ENCODE measurements at regions not wholly inside any gene's neighbourhood (a gene's known extent, or its start where the extent isn't known, plus 50 kb on each side); places are given as distances from the start of the nearest gene placed in this dataset.

DNA sequence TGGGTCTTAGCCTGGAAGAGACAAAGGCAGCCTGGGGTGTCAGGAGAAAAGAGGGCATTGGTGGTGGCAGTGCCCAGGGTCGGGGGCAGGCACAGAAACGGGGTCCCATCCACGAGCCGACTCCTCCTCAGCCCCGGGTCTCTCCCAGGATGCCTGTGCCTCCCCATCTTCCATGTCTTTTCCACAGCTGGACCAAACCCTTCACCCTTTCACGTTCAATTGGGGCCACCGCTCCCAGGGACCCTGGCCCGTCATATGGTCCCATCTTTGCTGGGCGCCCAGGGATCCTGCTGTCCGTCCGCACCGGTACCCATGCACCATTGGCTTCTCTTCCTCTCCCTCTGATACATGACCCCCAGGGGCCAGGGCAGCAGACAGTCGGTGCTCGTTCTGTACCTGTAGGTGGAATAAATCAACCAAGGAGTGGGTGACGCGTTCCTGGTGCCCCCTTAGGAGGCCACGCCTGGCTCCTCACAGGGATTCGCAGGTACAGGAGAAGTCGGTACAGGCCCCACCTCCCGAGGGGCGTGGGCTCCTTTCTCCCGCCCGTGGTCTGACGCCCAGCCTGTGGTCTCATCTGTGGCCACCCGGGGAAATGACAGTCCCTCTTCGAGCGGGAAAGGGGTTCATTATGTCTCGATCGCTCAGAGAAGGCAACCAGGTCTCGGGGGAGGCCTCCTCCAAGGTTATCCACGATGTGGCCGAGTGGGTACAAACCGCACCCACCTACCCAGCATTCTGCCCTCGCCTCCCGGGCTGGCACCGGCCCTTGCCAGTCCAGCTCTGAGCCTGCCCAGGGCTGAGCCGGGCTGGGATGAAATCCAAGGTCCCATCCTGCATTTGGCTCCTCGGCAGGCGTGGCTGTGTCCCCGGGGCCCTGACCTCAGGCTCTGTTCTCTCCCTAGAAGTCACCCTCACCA, 1493.6 kb downstream of the BRD1 start:
- Histone ChIP-seq H4K20me1 (ENCODE audit: insufficient read depth, low read length, poor library complexity, severe bottlenecking) (no peaks in the 10 kb centered on the region), H3K27me3 (ENCODE audit: insufficient read depth, low read length, poor library complexity, severe bottlenecking) (no peaks in the 10 kb centered on the region), H3K9me2 (replicated peaks; ENCODE audit: low read depth, low read length) (no peaks in the 10 kb centered on the region), H3K9me3 (ENCODE audit: insufficient read depth, low read depth, low read length) (peaks cover 22% of the 10 kb centered on the region; the same call in 1 of the 2 replicates), H3K4me2 (ENCODE audit: low read depth, low read length, poor library complexity, severe bottlenecking) (no peak overlapping the region), H3K4me1 (ENCODE audit: insufficient read depth, low read length, poor library complexity, severe bottlenecking) (no peaks in the 10 kb centered on the region), H3K4me3 (ENCODE audit: low read length, poor library complexity, severe bottlenecking) (no peak overlapping the region), H3K9ac (ENCODE audit: low read depth, low read length, poor library complexity, severe bottlenecking) (no peak overlapping the region), H2AFZ (ENCODE audit: low read length) (no peak overlapping the region), H3K79me2 (ENCODE audit: insufficient read depth, low read length) (no peaks in the 10 kb centered on the region), H3K36me3 (ENCODE audit: insufficient read depth, low read length) (no peaks in the 10 kb centered on the region), H3F3A (ENCODE audit: low read depth) (no peaks in the 10 kb centered on the region)
- TF ChIP-seq, protein P1, sequence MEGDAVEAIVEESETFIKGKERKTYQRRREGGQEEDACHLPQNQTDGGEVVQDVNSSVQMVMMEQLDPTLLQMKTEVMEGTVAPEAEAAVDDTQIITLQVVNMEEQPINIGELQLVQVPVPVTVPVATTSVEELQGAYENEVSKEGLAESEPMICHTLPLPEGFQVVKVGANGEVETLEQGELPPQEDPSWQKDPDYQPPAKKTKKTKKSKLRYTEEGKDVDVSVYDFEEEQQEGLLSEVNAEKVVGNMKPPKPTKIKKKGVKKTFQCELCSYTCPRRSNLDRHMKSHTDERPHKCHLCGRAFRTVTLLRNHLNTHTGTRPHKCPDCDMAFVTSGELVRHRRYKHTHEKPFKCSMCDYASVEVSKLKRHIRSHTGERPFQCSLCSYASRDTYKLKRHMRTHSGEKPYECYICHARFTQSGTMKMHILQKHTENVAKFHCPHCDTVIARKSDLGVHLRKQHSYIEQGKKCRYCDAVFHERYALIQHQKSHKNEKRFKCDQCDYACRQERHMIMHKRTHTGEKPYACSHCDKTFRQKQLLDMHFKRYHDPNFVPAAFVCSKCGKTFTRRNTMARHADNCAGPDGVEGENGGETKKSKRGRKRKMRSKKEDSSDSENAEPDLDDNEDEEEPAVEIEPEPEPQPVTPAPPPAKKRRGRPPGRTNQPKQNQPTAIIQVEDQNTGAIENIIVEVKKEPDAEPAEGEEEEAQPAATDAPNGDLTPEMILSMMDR (conservative IDR thresholded peaks at IDR 0.05; ENCODE audit: low read length): no peak
- no peak for TF ChIP-seq EZH2phosphoT487 (IDR thresholded peaks at IDR 0.05; ENCODE audit: borderline replicate concordance)

DNA sequence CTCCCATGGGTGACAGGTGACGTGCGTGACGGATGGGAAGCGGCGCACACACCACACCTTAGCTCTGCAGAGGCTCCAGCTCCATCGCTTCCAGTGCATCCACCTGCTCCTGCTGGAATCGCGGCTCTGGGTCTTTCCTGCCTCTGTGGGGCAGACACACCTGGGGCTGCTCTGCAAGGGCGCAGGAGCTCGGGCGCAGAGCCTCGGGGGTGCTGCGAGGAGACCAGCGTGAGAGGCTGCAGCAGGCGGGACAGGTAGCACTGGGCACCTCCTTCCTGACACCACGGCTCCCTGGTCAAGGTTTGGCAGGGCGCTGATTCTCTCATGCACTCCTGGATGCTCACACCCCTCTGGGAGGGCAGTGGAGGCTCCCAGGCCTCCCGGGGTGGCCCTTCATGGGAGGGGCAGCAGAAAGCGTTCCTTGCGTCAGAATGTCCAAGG, 1494.3 kb downstream of the BRD1 start:
- Histone ChIP-seq H3F3A (ENCODE audit: low read depth) (no peaks in the 10 kb centered on the region), H3K4me2 (ENCODE audit: low read depth, low read length, poor library complexity, severe bottlenecking) (no peak overlapping the region), H2AFZ (ENCODE audit: low read length) (no peak overlapping the region), H3K4me1 (ENCODE audit: insufficient read depth, low read length, poor library complexity, severe bottlenecking) (no peaks in the 10 kb centered on the region), H3K79me2 (ENCODE audit: insufficient read depth, low read length) (no peaks in the 10 kb centered on the region), H3K9ac (ENCODE audit: low read depth, low read length, poor library complexity, severe bottlenecking) (no peak overlapping the region), H3K9me2 (replicated peaks; ENCODE audit: low read depth, low read length) (no peaks in the 10 kb centered on the region), H3K4me3 (ENCODE audit: low read length, poor library complexity, severe bottlenecking) (no peak overlapping the region), H3K27me3 (ENCODE audit: insufficient read depth, low read length, poor library complexity, severe bottlenecking) (no peaks in the 10 kb centered on the region), H3K9me3 (ENCODE audit: insufficient read depth, low read depth, low read length) (peaks cover 24% of the 10 kb centered on the region; the same call in 1 of the 2 replicates), H4K20me1 (ENCODE audit: insufficient read depth, low read length, poor library complexity, severe bottlenecking) (no peaks in the 10 kb centered on the region), H3K36me3 (ENCODE audit: insufficient read depth, low read length) (no peaks in the 10 kb centered on the region)
- no peak for TF ChIP-seq EZH2phosphoT487 (IDR thresholded peaks at IDR 0.05; ENCODE audit: borderline replicate concordance)
- TF ChIP-seq, protein P1 (conservative IDR thresholded peaks at IDR 0.05; ENCODE audit: low read length): no peak

DNA sequence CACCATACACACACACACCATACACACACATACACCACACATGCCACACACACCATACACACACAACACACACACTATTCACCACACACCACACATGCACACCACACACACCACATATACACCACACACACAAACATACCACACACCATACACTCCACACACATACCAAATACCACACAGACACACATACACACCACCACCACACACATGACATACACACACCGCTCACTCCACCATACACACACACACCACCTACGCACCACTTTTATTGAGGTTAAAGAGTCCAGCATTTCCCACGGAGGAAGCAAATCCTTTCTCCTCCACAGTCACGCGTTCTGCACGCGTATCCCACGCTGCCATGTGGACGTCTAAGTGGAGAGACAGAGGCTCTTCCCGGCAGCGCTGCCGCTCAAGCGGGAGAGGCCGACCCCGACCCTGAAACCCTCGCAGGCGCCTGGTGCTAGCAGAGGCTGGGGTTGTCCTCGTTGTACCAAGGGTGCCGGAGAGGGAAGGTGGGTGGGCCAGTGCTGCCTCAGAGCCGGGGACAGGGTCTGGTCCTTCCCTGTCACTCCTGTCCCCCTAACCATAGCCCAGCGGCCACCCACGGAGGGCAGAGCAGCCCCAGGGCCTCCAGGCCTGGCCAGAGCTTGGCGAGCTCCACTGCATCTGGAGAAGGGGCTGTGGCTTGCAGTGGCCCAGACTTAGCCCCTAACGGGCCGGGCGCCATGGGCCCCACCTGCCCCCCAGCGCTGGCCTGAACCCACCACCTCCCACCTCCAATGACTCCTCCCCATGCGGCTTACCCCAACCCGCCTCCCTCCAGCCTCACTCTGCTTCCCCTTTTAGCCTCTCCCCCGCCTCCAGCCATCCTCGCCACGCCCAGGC, 1495.0 kb downstream of the BRD1 start:
- no peak overlapping the region for H3K4me2 ChIP-seq (ENCODE audit: low read depth, low read length, poor library complexity, severe bottlenecking)
- H3K4me3 ChIP-seq (ENCODE audit: low read length, poor library complexity, severe bottlenecking): no peak overlapping the region
- no peaks in the 10 kb centered on the region for H3K9me2 ChIP-seq (replicated peaks; ENCODE audit: low read depth, low read length)
- no peak overlapping the region for H2AFZ ChIP-seq (ENCODE audit: low read length)
- H3K9me3 ChIP-seq (ENCODE audit: insufficient read depth, low read depth, low read length): peaks cover 20% of the 10 kb centered on the region; the same call in 1 of the 2 replicates
- no peaks in the 10 kb centered on the region for H3K36me3 ChIP-seq (ENCODE audit: insufficient read depth, low read length)
- H3F3A ChIP-seq (ENCODE audit: low read depth): no peaks in the 10 kb centered on the region
- no peaks in the 10 kb centered on the region for H4K20me1 ChIP-seq (ENCODE audit: insufficient read depth, low read length, poor library complexity, severe bottlenecking)
- H3K9ac ChIP-seq (ENCODE audit: low read depth, low read length, poor library complexity, severe bottlenecking): no peak overlapping the region
- no peaks in the 10 kb centered on the region for H3K27me3 ChIP-seq (ENCODE audit: insufficient read depth, low read length, poor library complexity, severe bottlenecking)
- no peaks in the 10 kb centered on the region for H3K79me2 ChIP-seq (ENCODE audit: insufficient read depth, low read length)
- H3K4me1 ChIP-seq (ENCODE audit: insufficient read depth, low read length, poor library complexity, severe bottlenecking): no peaks in the 10 kb centered on the region
- no peak for TF ChIP-seq EZH2phosphoT487 (IDR thresholded peaks at IDR 0.05; ENCODE audit: borderline replicate concordance)
